ENCODE measurements at regions not wholly inside any gene's neighbourhood (a gene's known extent, or its start where the extent isn't known, plus 50 kb on each side); places are given as distances from the start of the nearest gene placed in this dataset.
A peak's percentile ranks its signal among the peaks of the same experiment; 100 is the strongest.

DNA sequence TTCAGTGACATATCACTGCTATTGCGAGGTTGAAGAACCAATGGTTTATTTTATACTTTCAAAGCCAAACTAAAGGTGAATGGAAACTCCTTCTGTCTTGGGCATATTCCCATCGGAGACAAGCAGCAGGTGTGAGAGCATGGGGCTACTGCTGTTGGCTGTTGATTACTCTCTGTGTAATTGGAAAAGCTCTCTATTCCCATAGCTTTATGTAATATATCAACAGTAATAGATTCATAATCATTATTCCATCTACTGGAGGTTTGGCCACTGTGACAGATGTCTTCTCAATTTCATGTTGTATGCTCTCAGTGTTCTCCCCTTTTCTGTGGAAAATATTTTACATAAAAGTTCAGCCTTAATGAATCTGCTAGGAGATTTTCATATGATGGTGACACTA, 352.0 kb downstream of the BTG1 start:
- no peak for DNase-seq (ENCODE audit: low read depth in 2 of 2)

DNA sequence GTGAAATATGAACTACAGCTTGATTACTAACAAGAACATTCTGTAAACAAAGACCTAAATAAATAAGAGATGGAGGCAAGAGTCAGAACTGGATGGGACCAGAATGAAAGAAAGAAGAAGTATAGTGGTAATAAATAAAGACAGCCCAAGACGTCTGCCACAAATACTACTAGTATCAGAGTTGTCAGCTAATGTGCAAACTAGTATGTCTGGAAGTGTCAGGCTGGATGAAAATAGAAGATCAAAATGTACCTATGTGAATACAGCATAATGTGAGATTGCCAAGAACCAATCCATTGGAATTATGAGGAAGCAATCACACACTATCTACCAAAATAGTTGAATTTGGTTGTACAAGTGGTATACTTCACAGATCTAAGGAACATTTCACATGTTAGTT, 353.0 kb downstream of the BTG1 start:
- DNase-seq (ENCODE audit: low read depth in 2 of 2): no peak

DNA sequence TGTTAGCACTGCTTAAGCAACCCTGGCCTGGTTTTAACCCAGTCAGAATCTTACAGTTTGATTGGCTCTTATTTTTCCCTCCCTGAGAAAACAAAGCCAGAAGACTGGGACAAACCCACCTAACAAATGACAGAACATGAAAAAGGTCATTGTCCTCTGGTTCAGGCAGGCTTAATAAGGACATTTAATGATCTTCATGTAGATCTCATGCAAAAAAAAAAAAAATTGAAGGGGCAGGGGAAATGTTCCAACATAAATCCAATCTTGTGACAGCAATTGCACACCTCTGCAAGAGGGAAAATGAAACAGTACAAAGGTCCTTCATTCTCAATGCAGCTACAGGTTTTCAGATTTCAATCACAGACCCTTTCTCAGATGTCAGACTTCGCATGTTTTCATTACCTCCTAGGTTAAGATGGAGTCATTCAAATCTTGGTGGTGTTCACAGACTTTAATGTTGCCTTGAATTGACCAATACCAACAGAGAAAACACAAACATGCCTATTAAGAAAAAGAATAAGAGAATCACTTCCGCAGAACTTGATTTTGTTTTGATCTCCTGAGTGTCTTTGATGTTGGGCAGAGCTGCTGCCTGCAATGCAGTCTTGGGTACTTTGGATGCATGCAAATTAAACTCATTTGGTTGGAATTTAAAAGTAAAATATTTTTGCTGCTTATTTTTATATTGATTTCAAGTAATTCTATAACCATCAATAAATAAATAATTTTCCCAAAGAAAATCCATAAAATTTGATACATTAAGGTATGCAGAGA, 359.0 kb downstream of the BTG1 start:
- DNase-seq (ENCODE audit: low read depth in 2 of 2): no peak

DNA sequence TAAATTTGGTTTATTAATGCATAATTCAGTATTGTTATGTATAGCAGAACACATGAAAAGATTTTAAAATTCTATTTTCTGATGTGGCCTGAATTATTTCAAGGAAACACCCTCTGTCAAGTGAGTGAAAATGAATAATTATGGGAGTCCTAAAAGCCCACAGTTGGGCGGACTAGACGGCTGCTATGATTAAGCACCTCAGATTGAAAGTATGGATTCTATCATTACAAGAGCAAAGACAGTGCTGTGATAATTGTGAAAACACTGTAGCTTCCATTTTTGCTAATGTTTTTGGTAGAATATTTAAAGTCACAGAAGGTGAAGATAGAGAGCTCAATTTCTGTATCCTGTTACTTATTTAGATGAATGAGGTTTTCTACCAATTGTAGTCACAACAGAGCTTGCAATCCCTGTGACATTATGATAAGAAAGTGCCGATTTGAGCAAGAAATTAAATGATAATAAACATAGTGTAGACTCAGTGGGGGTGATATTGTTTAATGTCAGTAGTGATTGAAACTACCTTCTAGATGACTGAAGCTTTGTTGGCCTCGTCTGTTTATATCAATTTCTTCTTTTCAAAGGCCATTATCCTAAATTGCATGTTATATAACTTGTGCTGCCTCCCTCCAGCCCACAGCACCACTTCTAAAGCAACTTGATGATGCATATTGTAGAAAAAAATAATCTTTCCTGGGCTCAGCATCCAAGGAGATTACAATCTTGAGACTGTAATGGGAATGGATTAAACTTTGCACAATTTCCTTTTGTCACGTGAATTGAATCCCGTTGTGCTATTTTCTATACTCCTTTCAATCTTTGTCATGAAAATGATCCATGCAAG, 359.8 kb downstream of the BTG1 start:
- DNase-seq (ENCODE audit: low read depth in 2 of 2): no peak

DNA sequence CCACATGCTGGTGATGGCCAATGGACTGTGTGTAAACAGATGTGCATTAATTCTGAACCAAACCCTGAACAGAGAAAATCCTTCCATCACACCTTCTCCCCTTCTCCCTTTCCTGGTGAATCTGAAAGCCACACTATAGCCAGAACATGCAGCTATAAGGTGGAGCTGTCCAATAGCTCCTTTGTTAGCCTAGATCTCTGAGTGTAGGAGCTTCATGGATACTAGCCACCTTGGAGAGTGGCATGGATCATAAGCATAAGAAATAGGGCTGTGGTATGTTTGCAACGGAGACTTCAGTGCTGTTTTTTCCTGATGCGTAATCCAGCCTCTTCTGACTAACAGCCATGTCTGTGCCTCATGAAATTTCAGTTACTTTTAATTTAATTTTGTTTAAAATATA, 364.5 kb downstream of the BTG1 start:
- no peak for DNase-seq (ENCODE audit: low read depth in 2 of 2)

DNA sequence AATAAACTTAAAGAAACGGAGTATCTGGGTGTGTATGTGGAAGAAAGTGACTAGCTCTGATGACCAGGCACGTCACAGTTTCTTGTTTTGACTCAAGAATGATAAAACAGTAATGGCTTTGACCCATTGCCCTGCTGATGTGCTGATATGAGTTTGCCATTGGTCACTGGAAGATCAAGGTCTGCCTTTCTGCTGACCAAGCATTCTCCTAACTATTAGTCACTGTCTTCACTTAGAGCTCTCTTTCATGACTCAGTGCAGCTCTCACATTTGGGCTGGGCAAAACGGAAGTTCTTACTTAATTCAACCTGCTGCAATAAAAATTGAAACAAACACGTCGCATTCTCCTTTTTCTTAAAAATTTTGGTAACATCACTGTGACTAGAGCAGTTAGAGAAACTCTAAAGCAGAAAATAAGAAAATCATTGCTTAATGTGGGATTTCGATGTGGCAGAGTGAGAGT, 366.7 kb downstream of the BTG1 start:
- peak in 1 of 2 donors; percentile 5 for DNase-seq (ENCODE audit: low read depth in 2 of 2)

DNA sequence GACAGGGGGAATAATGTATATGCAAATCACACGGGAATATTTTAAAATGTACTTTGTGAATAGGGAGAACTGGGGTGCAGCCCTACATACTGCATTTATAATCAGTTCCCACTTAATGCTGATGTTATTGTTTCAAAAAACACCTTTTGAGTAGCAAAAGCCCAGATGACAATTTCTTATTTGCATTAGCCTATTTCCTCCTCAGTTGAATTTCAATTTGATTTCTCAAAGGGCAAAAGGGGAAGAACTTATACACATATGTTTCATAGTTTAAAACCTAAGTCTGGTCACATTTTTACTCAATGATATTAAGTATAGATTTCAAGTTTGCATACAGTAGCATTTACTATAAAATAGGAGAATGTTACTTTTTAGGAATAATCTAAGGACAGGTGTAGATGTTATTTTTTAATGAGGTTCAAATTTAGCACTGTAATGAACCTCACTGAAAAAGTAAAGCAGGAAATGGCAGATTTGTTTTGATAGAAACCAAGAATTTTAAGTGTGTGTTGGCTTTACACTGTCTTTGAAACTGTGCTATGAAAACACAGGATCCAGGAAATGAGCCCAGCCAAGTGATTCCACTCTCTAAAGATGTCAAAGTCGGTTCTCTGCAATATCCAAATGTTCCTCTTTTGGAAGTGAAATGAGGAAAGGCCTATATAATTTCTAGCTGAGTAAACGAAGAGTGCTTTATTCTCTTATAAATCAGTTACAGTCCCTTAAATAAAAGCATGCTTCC, 367.4 kb downstream of the BTG1 start:
- no peak for DNase-seq (ENCODE audit: low read depth in 2 of 2)

DNA sequence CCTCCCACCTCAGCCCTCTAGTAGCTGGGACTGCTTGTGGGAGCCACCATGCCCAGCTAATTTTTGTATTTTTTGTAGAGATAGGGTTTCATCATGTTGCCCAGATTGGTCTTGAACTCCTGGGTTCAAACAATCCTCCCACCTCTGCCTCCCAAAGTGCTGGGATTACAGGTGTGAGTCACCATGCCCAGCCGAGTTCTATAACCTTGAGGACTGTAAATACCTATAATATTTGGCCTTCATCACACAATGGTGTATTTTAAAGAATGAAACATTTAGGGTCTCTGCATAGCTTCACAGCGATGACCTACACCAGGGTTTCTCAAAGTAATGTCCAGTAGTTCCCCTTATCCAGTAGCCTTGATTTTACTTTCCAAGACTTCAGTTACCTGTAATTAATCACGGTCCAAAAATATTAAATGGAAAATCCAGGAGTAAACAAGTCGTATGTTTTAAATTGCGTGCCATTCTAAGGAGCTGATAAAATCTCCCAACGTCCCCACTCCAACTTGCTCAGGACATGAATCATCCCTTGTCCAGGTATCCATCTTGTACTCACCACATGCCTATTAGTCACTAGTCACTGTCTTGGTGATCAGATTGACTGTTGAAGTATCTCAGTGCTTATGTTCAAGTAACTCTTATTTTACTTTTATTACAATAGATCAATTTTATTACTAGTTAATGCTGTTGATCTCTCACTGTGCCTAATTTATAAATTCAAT, 368.2 kb downstream of the BTG1 start:
- no peak for DNase-seq (ENCODE audit: low read depth in 2 of 2)

DNA sequence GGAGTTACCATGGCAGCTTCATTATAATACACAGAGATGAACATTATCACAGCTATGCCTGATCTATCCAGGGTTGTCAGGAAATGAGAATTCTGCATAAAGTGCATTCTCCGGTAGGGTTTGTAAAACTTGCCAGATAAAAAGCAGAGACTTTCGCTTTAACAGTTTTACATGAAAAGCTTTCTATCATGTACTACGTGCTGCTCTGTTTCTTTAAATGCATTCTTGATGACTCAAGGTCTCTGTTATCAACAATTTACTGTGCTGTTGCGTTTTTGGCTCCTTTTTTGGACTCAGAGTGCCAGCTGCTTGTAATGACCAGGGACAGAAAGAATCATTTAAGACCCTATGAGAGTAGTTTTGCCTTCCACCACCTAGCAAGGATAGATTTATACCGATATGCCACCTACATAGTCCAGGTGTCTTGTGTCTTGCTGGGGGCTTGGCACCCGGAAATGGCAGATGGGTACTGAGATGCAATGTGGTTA, 371.2 kb downstream of the BTG1 start:
- DNase-seq (ENCODE audit: low read depth in 2 of 2): no peak

DNA sequence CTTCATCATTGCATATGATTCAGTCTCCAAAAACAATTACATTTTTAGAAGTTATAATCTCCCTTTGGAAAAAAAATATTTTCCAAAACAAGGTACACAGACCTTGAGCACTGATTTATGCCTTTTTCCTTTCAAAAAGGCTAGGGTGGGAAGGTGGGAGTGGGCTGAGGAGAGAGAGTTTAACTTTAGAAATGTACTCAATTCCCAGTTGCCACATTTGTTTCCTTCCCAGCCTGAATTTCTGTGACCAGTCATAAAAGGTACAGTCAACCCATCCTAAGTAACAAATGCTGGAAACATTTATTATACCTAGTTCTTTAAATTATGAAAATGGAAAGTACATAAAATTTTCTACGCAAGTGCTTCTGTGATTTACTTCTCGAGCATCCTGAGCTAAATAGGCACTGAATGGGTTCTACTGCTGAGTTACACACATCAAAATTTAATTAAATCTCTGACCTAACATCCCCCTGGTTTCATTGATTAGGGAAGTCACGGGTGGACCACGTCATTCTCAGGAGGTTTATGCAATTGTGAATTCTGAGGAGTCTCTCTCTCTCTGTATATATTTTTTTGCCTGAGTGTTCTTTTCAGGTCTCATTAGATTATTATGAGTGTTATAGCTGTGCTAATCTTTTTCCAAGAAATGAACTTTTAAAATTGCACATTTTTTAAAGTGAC, 371.8 kb downstream of the BTG1 start:
- DNase-seq (ENCODE audit: low read depth in 2 of 2): no peak

DNA sequence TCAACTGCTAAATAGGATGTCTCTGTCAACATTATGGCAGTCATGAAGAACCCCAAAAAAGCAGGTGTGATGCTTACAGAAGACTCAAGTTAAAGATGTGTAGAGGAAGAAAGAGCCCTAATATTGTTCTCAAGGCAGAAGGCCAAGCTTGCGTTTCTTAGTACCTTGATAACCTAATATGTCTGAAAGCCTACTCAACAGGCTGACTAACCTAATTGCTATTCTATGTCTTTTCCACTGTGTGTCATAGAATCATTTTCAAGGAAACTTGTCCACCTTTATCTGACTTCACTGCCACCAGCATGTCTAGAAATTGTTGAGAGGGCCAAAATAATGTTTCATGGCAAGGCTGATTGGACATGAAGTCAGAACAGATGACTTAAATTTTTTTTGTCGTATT, 373.2 kb downstream of the BTG1 start:
- DNase-seq (ENCODE audit: low read depth in 2 of 2): no peak

DNA sequence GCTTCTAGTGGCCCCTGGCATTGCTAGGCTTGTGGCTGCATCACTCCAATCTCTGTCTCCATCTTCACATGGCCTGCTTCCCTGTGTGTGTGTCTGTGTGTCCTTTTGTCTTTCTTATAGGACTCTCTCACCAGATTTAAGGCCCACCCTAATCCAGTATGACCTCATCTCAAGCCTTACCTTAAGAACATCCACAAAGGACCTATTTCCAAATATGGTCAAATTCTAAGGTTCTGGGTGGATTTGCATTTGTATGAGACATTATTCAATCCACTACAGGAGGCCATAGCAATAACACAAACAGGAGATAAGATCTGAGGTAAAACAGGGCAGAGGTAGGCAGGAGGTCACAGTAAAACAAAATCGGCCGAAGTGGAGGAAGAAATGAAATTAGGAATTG, 375.9 kb downstream of the BTG1 start:
- DNase-seq (ENCODE audit: low read depth in 2 of 2): no peak

DNA sequence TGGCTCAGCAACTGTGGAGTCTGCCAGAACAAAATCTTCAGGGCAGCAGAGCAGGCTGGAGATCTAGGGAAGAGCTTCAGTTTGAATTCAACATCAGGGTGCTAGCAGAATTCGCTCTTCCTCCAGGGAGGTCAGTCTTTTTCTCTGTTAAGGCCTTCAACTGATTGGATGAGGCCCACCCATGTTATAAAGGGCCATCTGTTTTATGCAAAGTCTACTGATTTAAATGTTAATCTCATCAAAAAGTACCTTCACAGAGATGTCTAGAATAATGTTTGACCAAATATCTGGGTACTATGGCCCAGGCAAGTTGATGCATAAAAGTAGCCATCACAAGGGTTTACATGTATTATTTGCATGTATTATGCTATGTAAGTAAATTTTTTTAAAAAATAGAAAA, 378.4 kb downstream of the BTG1 start:
- DNase-seq (ENCODE audit: low read depth in 2 of 2): no peak

DNA sequence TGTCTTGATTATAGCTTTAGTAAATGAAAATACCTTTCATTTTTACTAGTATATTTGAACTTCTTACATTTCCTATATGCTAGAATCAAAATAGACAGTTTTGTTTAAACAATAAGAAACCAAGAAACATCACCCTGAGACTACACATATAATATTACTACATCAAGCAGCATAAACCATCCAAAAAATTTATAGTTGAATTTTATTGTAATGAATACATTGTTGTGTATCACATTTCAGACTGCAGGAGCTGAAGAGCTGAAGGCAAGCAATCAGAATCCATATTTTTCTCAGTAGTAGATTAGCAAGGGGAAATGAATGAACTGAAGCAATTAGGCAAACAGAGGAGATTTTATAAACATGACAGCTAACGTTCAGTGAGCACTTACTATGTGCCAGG, 379.2 kb downstream of the BTG1 start:
- DNase-seq (ENCODE audit: low read depth in 2 of 2): no peak

DNA sequence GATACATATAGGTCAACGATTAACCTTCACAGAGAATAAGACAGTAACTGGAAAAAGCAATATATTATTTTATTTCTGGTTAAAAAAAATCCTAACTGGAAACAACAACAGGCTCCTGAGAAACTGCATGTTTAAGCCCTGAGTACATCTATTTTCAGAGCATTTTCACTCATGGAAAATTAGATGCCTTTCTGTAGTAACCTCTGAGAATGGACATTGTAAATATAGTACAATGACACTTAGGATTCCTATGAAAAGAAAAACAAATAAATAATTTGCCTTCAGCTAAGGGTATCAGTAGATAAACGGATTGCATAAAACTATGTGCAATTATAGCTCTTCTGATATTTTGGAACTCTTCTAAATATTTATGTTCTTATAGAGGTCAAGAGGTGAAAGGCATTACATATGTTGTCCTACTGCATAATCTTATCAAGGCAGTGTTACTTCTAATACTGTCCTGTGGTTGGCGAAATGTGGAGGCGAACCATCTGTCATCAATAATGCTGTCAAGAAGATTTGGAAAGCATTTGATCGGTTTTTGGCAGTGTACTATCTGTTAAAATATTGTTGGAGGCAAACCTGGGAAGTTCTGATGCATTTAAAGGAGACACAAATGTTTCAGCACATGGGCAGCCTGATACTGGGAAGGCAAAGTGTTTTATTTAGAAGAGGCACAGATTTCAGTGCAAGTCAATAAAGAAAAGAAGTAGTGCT, 381.8 kb downstream of the BTG1 start:
- no peak for DNase-seq (ENCODE audit: low read depth in 2 of 2)

DNA sequence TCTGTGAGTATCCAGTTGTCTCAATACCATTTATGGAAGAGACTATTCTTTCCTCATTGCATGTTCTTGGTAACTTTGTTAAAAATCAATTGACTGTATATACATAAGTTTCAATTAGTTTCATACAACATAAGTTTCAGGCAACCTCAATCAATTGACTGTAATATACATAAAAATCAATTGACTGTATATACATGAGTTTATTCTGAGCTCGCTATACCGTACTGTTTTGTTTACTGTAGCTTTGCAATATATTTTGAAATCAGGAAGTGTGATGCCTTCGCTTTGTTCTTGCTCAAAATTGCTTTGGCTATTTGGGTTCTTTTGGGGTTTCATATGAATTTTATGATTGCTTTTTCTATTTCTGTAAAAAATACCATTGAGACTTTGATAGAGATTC, 392.0 kb downstream of the BTG1 start:
- DNase-seq (ENCODE audit: low read depth in 2 of 2): no peak

DNA sequence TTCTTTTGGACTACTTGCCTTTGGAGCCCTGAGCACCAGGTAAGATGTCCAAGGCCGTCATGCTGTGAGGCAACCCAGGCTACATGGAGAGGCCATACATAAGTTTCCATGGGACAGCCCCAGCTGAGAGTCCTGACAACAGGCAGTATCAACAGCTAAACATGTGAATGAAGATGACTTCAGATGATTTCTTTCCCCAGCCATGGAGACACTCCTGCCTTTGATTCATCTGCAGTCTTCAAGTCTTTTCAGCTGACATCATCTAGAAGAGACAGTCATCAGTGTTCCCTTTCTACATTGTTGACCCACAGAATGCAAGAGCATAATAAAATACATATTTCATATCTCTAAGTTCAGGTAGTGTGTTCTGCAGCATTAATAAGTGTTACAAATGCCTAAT, 398.7 kb downstream of the BTG1 start:
- no peak for DNase-seq (ENCODE audit: low read depth in 2 of 2)

DNA sequence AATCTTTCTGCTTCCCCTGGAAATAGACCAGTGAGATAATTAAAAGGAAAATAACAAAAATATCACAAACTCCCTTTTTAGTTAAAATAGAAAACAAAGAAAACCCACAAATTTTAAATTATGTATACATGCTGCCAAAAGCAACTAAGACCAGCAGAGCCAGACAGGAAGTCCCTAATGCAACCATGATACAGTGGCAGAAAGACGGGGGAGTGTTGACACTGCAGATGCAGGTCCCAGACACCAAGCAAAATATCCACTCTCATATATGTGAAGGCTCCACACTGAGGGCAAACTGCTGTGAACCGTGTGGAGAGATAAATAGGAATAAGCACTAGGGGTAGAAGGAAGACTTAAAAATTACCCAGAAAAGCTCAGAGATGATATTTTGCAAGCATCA, 401.0 kb downstream of the BTG1 start:
- no peak for DNase-seq (ENCODE audit: low read depth in 2 of 2)

DNA sequence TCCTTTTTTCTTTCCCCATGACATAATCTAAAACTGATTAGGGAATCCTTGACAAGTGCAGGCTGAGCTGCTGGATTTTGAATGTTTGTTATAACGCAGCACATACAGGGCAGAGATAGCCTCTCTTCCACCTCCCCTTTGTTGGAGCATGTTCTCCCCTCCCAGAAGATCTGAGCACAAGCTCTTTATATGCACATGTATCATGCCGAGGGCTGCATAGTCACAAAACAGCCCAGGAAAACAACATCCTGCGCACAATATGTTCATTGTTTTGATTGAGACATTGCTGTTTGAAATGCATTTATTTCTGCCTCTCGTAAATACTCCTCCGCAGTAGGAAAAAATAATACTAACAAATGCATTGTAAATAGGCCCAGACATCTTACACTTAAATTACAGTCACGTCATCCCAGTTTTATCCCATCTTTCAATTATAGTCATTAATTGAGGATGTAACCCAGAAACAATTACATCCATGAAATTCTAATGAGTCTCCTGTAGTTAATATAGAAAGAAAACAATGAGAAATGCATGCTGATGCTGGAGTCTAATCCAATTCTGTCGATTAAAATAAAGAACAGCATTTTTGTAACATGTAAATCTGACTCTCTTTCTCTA, 401.8 kb downstream of the BTG1 start:
- DNase-seq (ENCODE audit: low read depth in 2 of 2): no peak

DNA sequence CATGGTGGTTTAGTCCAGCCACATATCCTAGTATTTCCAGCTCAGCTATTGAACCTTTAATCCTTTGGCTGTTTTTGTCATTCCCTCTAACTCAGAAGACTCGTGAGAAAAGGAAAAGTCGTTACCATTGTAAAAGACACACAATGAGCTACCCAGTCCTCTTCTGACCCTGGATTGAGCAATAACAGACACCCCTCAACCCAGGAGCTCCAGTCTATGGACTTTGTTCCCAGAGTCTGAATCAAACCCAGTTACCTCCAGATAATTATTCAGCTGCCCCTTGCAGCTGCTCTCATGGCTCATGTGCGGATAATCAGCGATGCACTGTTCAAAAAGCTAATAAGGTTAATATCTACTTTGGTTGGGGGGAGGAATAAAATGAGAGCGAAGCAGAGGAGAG, 402.4 kb downstream of the BTG1 start:
- no peak for DNase-seq (ENCODE audit: low read depth in 2 of 2)

Data from stimulated activated CD8-positive, alpha-beta memory T cell treated with anti-CD3 and anti-CD28 coated beads, Interleukin-2, amount 100 ng/mL, for 48 hours (primary cell).